BLaER1 (cell line): ENCODE measurements at regions not wholly inside any gene's neighbourhood (a gene's known extent, or its start where the extent isn't known, plus 50 kb on each side); places are given as distances from the start of the nearest gene placed in this dataset.

Source experiments
- H3K27ac ChIP-seq: shearing (Covaris generic); formaldehyde crosslinking; 2 replicates; pipeline ENCODE4 v1.8.1; 2022
- H3K27me3 ChIP-seq: shearing (Covaris generic); formaldehyde crosslinking; 2 replicates; pipeline ENCODE4 v1.8.1; 2022
- H3K36me3 ChIP-seq: shearing (Covaris generic); formaldehyde crosslinking; 2 replicates; pipeline ENCODE4 v1.8.1; 2022
- H3K4me1 ChIP-seq: shearing (Covaris generic); formaldehyde crosslinking; 2 replicates; pipeline ENCODE4 v1.8.1; 2022
- H3K4me2 ChIP-seq: shearing (Covaris generic); formaldehyde crosslinking; 2 replicates; pipeline ENCODE4 v1.8.1; 2022
- H3K4me3 ChIP-seq: shearing (Covaris generic); formaldehyde crosslinking; 2 replicates; pipeline ENCODE4 v1.8.1; 2022
- H3K9ac ChIP-seq: shearing (Covaris generic); formaldehyde crosslinking; 2 replicates; pipeline ENCODE4 v1.8.1; 2022
- H3K9me3 ChIP-seq: shearing (Covaris generic); formaldehyde crosslinking; 2 replicates; pipeline ENCODE4 v1.8.1; 2022
- H4K20me1 ChIP-seq: shearing (Covaris generic); formaldehyde crosslinking; 2 replicates; pipeline ENCODE4 v1.8.1; 2022
- Cebpa-rat ChIP-seq: shearing (Covaris generic); IDR thresholded peaks from 2 replicates; pipeline ENCODE4 v1.8.1; 2022

GRCh38 chr20:57970116-57970515 is 258.3 kb downstream of the ANKRD60 start:
- Histone ChIP-seq H4K20me1 (no peaks in the 10 kb centered on the region), H3K4me2 (peak overlapping the region; percentile 30), H3K36me3 (no peaks in the 10 kb centered on the region), H3K4me3 (no peak overlapping the region), H3K4me1 (peaks cover 10% of the 10 kb centered on the region), H3K9me3 (no peaks in the 10 kb centered on the region), H3K27ac (no peak overlapping the region), H3K9ac (no peak overlapping the region), H3K27me3 (no peaks in the 10 kb centered on the region)
- TF ChIP-seq Cebpa-rat, result no peak

- Histone ChIP-seq H3K9me3 (no peaks in the 10 kb centered on the region), H3K27me3 (no peaks in the 10 kb centered on the region), H3K4me3 (no peak overlapping the region), H3K4me2 (no peak overlapping the region), H3K27ac (no peak overlapping the region), H3K9ac (no peak overlapping the region), H3K4me1 (peaks cover 10% of the 10 kb centered on the region), H3K36me3 (no peaks in the 10 kb centered on the region), H4K20me1 (no peaks in the 10 kb centered on the region)
- no peak for TF ChIP-seq Cebpa-rat
Measured at GRCh38 chr20:57968120-57968519, 258.3 kb upstream of the PMEPA1 start.

GRCh38 chr20:57967364-57967763 is 257.5 kb upstream of the PMEPA1 start:
- no peak overlapping the region for H3K27ac ChIP-seq
- no peaks in the 10 kb centered on the region for H3K27me3 ChIP-seq
- no peak overlapping the region for H3K4me3 ChIP-seq
- no peak overlapping the region for H3K4me2 ChIP-seq
- H3K4me1 ChIP-seq, result peaks cover 10% of the 10 kb centered on the region
- H3K9ac ChIP-seq, result no peak overlapping the region
- H3K36me3 ChIP-seq, result no peaks in the 10 kb centered on the region
- H3K9me3 ChIP-seq, result no peaks in the 10 kb centered on the region
- no peak for TF ChIP-seq Cebpa-rat
- no peaks in the 10 kb centered on the region for H4K20me1 ChIP-seq

- Histone ChIP-seq H3K4me1 (peaks cover 10% of the 10 kb centered on the region), H3K27me3 (no peaks in the 10 kb centered on the region), H3K9me3 (no peaks in the 10 kb centered on the region), H3K27ac (no peak overlapping the region), H4K20me1 (no peaks in the 10 kb centered on the region), H3K4me2 (no peak overlapping the region), H3K9ac (no peak overlapping the region), H3K4me3 (no peak overlapping the region), H3K36me3 (no peaks in the 10 kb centered on the region)
- no peak for TF ChIP-seq Cebpa-rat
Measured at GRCh38 chr20:57966620-57967019, 256.8 kb upstream of the PMEPA1 start.

GRCh38 chr20:57965441-57965840 is 255.6 kb upstream of the PMEPA1 start:
- no peaks in the 10 kb centered on the region for H3K9me3 ChIP-seq
- no peak overlapping the region for H3K4me3 ChIP-seq
- no peak for TF ChIP-seq Cebpa-rat
- H3K27ac ChIP-seq, result no peak overlapping the region
- no peaks in the 10 kb centered on the region for H3K27me3 ChIP-seq
- H3K4me1 ChIP-seq, result peaks cover 7% of the 10 kb centered on the region
- no peaks in the 10 kb centered on the region for H4K20me1 ChIP-seq
- H3K9ac ChIP-seq, result no peak overlapping the region
- H3K36me3 ChIP-seq, result no peaks in the 10 kb centered on the region
- no peak overlapping the region for H3K4me2 ChIP-seq

GRCh38 chr20:57964011-57964862 is 254.4 kb upstream of the PMEPA1 start:
- no peaks in the 10 kb centered on the region for H3K27me3 ChIP-seq
- no peak overlapping the region for H3K9ac ChIP-seq
- H4K20me1 ChIP-seq, result no peaks in the 10 kb centered on the region
- no peak overlapping the region for H3K27ac ChIP-seq
- H3K4me2 ChIP-seq, result no peak overlapping the region
- no peaks in the 10 kb centered on the region for H3K36me3 ChIP-seq
- H3K9me3 ChIP-seq, result no peaks in the 10 kb centered on the region
- TF ChIP-seq Cebpa-rat, result no peak
- H3K4me3 ChIP-seq, result no peak overlapping the region
- no peaks in the 10 kb centered on the region for H3K4me1 ChIP-seq

- no peaks in the 10 kb centered on the region for H3K36me3 ChIP-seq
- no peaks in the 10 kb centered on the region for H4K20me1 ChIP-seq
- H3K9me3 ChIP-seq, result no peaks in the 10 kb centered on the region
- no peak overlapping the region for H3K9ac ChIP-seq
- H3K4me1 ChIP-seq, result no peaks in the 10 kb centered on the region
- no peak overlapping the region for H3K4me3 ChIP-seq
- H3K27ac ChIP-seq, result no peak overlapping the region
- H3K27me3 ChIP-seq, result no peaks in the 10 kb centered on the region
- no peak for TF ChIP-seq Cebpa-rat
- H3K4me2 ChIP-seq, result no peak overlapping the region
Measured at GRCh38 chr20:57960803-57961575, 251.2 kb upstream of the PMEPA1 start.

- no peak for TF ChIP-seq Cebpa-rat
- H4K20me1 ChIP-seq, result no peaks in the 10 kb centered on the region
- H3K4me1 ChIP-seq, result no peaks in the 10 kb centered on the region
Measured at GRCh38 chr20:57959589-57959988, 249.8 kb upstream of the PMEPA1 start.

GRCh38 chr20:57959018-57959417 is 249.2 kb upstream of the PMEPA1 start:
- Histone ChIP-seq H3K4me3 (no peak overlapping the region), H3K4me1 (no peaks in the 10 kb centered on the region), H3K9ac (no peak overlapping the region), H4K20me1 (no peaks in the 10 kb centered on the region), H3K4me2 (no peak overlapping the region), H3K36me3 (no peaks in the 10 kb centered on the region), H3K9me3 (no peaks in the 10 kb centered on the region), H3K27me3 (no peaks in the 10 kb centered on the region), H3K27ac (no peak overlapping the region)
- no peak for TF ChIP-seq Cebpa-rat

More at GRCh38 chr20:57959589-57959988, 249.8 kb upstream of the PMEPA1 start:
- Histone ChIP-seq H3K27me3 (no peaks in the 10 kb centered on the region), H3K4me3 (no peak overlapping the region), H3K27ac (no peak overlapping the region), H3K9ac (no peak overlapping the region), H3K4me2 (no peak overlapping the region), H3K36me3 (no peaks in the 10 kb centered on the region), H3K9me3 (no peaks in the 10 kb centered on the region)

GRCh38 chr20:57958050-57958420 is 248.2 kb upstream of the PMEPA1 start:
- Histone ChIP-seq H3K9ac (no peak overlapping the region), H4K20me1 (no peaks in the 10 kb centered on the region)

More at GRCh38 chr20:57958050-57958420, 248.2 kb upstream of the PMEPA1 start:
- H3K4me2 ChIP-seq, result no peak overlapping the region
- TF ChIP-seq Cebpa-rat, result no peak
- no peaks in the 10 kb centered on the region for H3K9me3 ChIP-seq
- H3K4me3 ChIP-seq, result no peak overlapping the region
- no peaks in the 10 kb centered on the region for H3K36me3 ChIP-seq
- H3K27ac ChIP-seq, result no peak overlapping the region
- H3K27me3 ChIP-seq, result no peaks in the 10 kb centered on the region
- H3K4me1 ChIP-seq, result peaks cover 10% of the 10 kb centered on the region
